GM23338 (cell line): ENCODE measurements at regions not wholly inside any gene's neighbourhood (a gene's known extent, or its start where the extent isn't known, plus 50 kb on each side); places are given as distances from the start of the nearest gene placed in this dataset.

Source experiments
- ATAC-seq: fragments of 200-7000 bp; cut with Tn5 transposase; 3 replicates; pipeline ENCODE4 v1.9.1; 2020
- DNase-seq: peaks from one replicate; pipeline ENCODE4 v3.0.0-alpha.2; 2015; ENCODE audit warnings: low spot score
- H2AFZ ChIP-seq: fragments of 200-600 bp; sonication (generic); 2 replicates; pipeline ENCODE4 v1.8.0; 2016; ENCODE audit warnings: antibody characterized with exemption, mild to moderate bottlenecking, moderate library complexity
- H3F3A ChIP-seq: fragments of 200-600 bp; sonication (generic); replicated peaks from 2 replicates; pipeline ENCODE4 v1.8.0; 2017; ENCODE audit warnings: antibody characterized with exemption, mixed run types, low read depth
- H3K27ac ChIP-seq: fragments of 200-600 bp; sonication (generic); 2 replicates; pipeline ENCODE4 v1.6.1; 2016; ENCODE audit warnings: low read depth
- H3K27me3 ChIP-seq: fragments of 200-600 bp; sonication (generic); 2 replicates; pipeline ENCODE4 v1.8.0; 2016; ENCODE audit warnings: mild to moderate bottlenecking, mixed run types, moderate library complexity; ENCODE audit not compliant: insufficient read depth
- H3K36me3 ChIP-seq: fragments of 200-600 bp; sonication (generic); 2 replicates; pipeline ENCODE4 v1.8.0; 2016; ENCODE audit warnings: mild to moderate bottlenecking; ENCODE audit not compliant: insufficient read depth
- H3K4me1 ChIP-seq: fragments of 200-600 bp; sonication (generic); 2 replicates; pipeline ENCODE4 v1.8.0; 2016; ENCODE audit warnings: mild to moderate bottlenecking, moderate library complexity; ENCODE audit not compliant: insufficient read depth
- H3K4me2 ChIP-seq: fragments of 200-600 bp; sonication (generic); 2 replicates; pipeline ENCODE4 v1.7.1; 2017; ENCODE audit warnings: mixed run types
- H3K4me3 ChIP-seq: fragments of 200-600 bp; sonication (generic); 2 replicates; pipeline ENCODE4 v1.6.1; 2016; ENCODE audit warnings: mixed run types
- H3K79me2 ChIP-seq: fragments of 200-600 bp; sonication (generic); replicated peaks from 2 replicates; pipeline ENCODE4 v1.8.0; 2017; ENCODE audit warnings: mild to moderate bottlenecking; ENCODE audit not compliant: insufficient read depth
- H3K9me2 ChIP-seq: fragments of 200-600 bp; sonication (generic); 2 replicates; pipeline ENCODE4 v1.8.0; 2017; ENCODE audit not compliant: insufficient read depth
- H4K20me1 ChIP-seq: fragments of 200-600 bp; sonication (generic); replicated peaks from 2 replicates; pipeline ENCODE4 v1.8.0; 2017; ENCODE audit warnings: mild to moderate bottlenecking; ENCODE audit not compliant: insufficient read depth
- H3K27ac Mint-ChIP-seq: 2 replicates; pipeline ENCODE4 v1.8.0; 2020; ENCODE audit warnings: inconsistent platforms, mild to moderate bottlenecking, moderate library complexity, mixed read lengths
- H3K27me3 Mint-ChIP-seq: 3 replicates; pipeline ENCODE4 v1.8.0; 2022; ENCODE audit warnings: low read depth, mild to moderate bottlenecking, moderate library complexity, mixed read lengths, inconsistent platforms; ENCODE audit not compliant: insufficient read depth, poor library complexity
- H3K36me3 Mint-ChIP-seq: 3 replicates; pipeline ENCODE4 v1.8.0; 2021; ENCODE audit warnings: low read depth, mild to moderate bottlenecking, inconsistent platforms, moderate library complexity, mixed read lengths
- H3K4me1 Mint-ChIP-seq: 3 replicates; pipeline ENCODE4 v1.8.0; 2020; ENCODE audit warnings: mild to moderate bottlenecking, inconsistent platforms, mixed read lengths
- H3K4me3 Mint-ChIP-seq: 3 replicates; pipeline ENCODE4 v1.8.0; 2021; ENCODE audit warnings: moderate library complexity, mild to moderate bottlenecking, inconsistent platforms, mixed read lengths
- H3K9me3 Mint-ChIP-seq: 3 replicates; pipeline ENCODE4 v1.8.0; 2020; ENCODE audit warnings: moderate library complexity, mild to moderate bottlenecking, inconsistent platforms, mixed read lengths
- CTCF ChIP-seq, 2 experiments: fragments of 200-600 bp in 1 of 2; sonication (generic) in 1 of 2; conservative IDR thresholded peaks; 2 replicates each; pipeline versions ENCODE4 v1.5.1 to v1.6.1; 2016 to 2017; ENCODE audit warnings: antibody characterized with exemption in 2 of 2, low read depth in 2 of 2, mild to moderate bottlenecking in 2 of 2, moderate library complexity in 1 of 2
- EZH2 ChIP-seq: fragments of 200-600 bp; sonication (generic); IDR thresholded peaks from one replicate; pipeline ENCODE4 v1.8.0; 2017; ENCODE audit warnings: antibody characterized with exemption, mild to moderate bottlenecking, low read depth; ENCODE audit not compliant: unreplicated experiment
- EZH2phosphoT487 ChIP-seq: fragments of 200-600 bp; sonication (generic); IDR thresholded peaks from one replicate; pipeline ENCODE4 v1.8.1; 2018; ENCODE audit warnings: antibody characterized with exemption; ENCODE audit not compliant: unreplicated experiment
- JUNB ChIP-seq: IDR thresholded peaks from one replicate; pipeline ENCODE4 v1.6.1; 2016; ENCODE audit warnings: antibody characterized with exemption; ENCODE audit not compliant: unreplicated experiment
- NANOG ChIP-seq: IDR thresholded peaks from 2 replicates; pipeline ENCODE4 v1.6.1; 2016; ENCODE audit warnings: antibody characterized with exemption, borderline replicate concordance
- POLR2AphosphoS5 ChIP-seq: IDR thresholded peaks from 2 replicates; pipeline ENCODE4 v1.6.1; 2016; ENCODE audit warnings: antibody characterized with exemption, low read depth
- STAT1 ChIP-seq: IDR thresholded peaks from one replicate; pipeline ENCODE4 v1.6.1; 2016; ENCODE audit warnings: antibody characterized with exemption; ENCODE audit not compliant: unreplicated experiment
- ZNF114 ChIP-seq: fragments of 250-450 bp; sonication (Bioruptor Pico); IDR thresholded peaks from 2 replicates; pipeline ENCODE4 v1.5.0; 2020; ENCODE audit warnings: mild to moderate bottlenecking, moderate library complexity
- ZNF331 ChIP-seq: fragments of 250-450 bp; sonication (Bioruptor Pico); IDR thresholded peaks from 2 replicates; pipeline ENCODE4 v1.5.0; 2020; ENCODE audit warnings: low read depth, mild to moderate bottlenecking, moderate library complexity
- TF ChIP-seq, protein P1 (sequence below): IDR thresholded peaks from one replicate; pipeline ENCODE4 v1.6.1; 2018; ENCODE audit warnings: antibody characterized with exemption; ENCODE audit not compliant: unreplicated experiment
- TF ChIP-seq, protein P2 (sequence below): IDR thresholded peaks from 2 replicates; pipeline ENCODE4 v1.6.1; 2016; ENCODE audit warnings: antibody characterized with exemption

DNA sequence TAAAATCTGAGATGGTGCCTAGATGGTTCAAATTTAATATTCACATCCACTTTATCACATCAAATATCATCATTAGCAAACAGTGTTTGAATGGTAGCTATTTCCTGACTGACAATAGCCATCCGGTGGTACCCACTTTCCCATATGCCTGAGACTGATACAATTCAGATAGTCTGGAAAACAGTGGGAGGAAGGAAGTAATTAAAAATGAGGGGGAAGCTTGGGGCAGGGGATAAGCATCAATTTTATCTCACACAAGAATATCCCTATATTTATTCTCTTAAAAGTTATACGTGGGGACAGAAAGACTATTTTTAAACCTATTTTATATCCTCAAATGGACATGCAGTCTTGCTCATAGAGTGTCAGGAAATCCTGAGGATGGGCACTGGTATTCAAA, 122.5 kb upstream of the GAP43 start (continued):
- TF ChIP-seq CTCF (conservative IDR thresholded peaks at IDR 0.05; ENCODE audit: low read depth in 2 of 2) (no peak), EZH2 (no peak)
- TF ChIP-seq, protein P1, sequence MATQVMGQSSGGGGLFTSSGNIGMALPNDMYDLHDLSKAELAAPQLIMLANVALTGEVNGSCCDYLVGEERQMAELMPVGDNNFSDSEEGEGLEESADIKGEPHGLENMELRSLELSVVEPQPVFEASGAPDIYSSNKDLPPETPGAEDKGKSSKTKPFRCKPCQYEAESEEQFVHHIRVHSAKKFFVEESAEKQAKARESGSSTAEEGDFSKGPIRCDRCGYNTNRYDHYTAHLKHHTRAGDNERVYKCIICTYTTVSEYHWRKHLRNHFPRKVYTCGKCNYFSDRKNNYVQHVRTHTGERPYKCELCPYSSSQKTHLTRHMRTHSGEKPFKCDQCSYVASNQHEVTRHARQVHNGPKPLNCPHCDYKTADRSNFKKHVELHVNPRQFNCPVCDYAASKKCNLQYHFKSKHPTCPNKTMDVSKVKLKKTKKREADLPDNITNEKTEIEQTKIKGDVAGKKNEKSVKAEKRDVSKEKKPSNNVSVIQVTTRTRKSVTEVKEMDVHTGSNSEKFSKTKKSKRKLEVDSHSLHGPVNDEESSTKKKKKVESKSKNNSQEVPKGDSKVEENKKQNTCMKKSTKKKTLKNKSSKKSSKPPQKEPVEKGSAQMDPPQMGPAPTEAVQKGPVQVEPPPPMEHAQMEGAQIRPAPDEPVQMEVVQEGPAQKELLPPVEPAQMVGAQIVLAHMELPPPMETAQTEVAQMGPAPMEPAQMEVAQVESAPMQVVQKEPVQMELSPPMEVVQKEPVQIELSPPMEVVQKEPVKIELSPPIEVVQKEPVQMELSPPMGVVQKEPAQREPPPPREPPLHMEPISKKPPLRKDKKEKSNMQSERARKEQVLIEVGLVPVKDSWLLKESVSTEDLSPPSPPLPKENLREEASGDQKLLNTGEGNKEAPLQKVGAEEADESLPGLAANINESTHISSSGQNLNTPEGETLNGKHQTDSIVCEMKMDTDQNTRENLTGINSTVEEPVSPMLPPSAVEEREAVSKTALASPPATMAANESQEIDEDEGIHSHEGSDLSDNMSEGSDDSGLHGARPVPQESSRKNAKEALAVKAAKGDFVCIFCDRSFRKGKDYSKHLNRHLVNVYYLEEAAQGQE: no peak

DNA sequence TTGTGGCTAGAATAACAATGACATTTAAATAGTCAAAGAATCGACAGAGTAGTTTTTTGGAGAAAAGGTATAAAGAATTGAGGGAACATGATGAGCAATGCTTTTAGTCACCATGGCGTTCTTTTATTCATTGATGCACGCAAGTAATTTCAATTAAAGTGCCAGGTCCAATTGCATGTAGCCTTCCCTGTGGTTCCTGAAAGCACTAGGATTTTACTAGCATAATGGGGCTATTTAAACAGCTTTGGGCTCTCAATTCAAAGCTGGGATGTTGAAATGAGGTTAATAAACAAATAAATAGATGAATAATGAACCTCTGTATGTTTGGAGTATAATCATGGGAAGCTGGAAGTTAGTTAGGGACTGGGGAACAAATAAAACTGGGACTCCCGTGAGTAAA, 121.2 kb upstream of the GAP43 start:
- Histone ChIP-seq H3F3A (no peaks in the 10 kb centered on the region), H3K4me2 (no peak overlapping the region), H3K27me3 (no peaks in the 10 kb centered on the region), H3K4me1 (peaks cover 7% of the 10 kb centered on the region; the same call in 1 of the 2 replicates), H3K4me3 (no peak overlapping the region), H2AFZ (no peak overlapping the region), H3K27ac (no peak overlapping the region), H4K20me1 (no peaks in the 10 kb centered on the region), H3K9me2 (no peaks in the 10 kb centered on the region; the same call in 1 of the 2 replicates), H3K79me2 (no peaks in the 10 kb centered on the region), H3K36me3 (no peaks in the 10 kb centered on the region)
- no peak for ATAC-seq
- Mint-ChIP-seq H3K4me1 (no peaks in the 10 kb centered on the region; the same call in 2 of the 3 replicates), H3K4me3 (no peak overlapping the region), H3K36me3 (peaks cover 19% of the 10 kb centered on the region), H3K9me3 (peaks cover 21% of the 10 kb centered on the region), H3K27me3 (no peaks in the 10 kb centered on the region), H3K27ac (no peak overlapping the region)
- no peak for DNase-seq
- TF ChIP-seq, protein P1: no peak

DNA sequence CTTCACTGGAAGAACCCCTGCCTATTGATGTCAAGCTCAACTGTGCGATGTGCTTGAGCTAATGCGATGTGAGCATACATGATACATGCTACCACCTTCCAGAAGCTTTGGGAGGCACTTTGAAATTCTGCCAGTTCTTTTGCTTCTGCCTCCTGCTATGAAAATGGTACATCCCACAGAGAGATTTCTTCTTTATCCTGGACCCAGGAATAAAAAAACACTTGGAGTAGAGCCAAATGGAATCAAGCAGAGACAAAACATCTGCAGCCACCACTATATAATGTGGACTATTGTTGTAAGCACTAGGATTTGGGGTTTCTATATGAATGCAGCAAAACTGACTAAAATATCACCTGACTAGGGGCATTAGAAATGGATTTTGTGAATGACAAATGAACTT, 119.9 kb upstream of the GAP43 start:
- Histone ChIP-seq H3K4me1 (peaks cover 5% of the 10 kb centered on the region; the same call in 1 of the 2 replicates), H3K4me2 (no peak overlapping the region), H4K20me1 (no peaks in the 10 kb centered on the region), H2AFZ (no peak overlapping the region), H3K27me3 (no peaks in the 10 kb centered on the region), H3F3A (no peaks in the 10 kb centered on the region), H3K27ac (no peak overlapping the region), H3K4me3 (no peak overlapping the region), H3K9me2 (peaks cover 4% of the 10 kb centered on the region; the same call in 1 of the 2 replicates), H3K36me3 (no peaks in the 10 kb centered on the region), H3K79me2 (no peaks in the 10 kb centered on the region)
- Mint-ChIP-seq H3K9me3 (peaks cover 21% of the 10 kb centered on the region), H3K27ac (no peak overlapping the region), H3K36me3 (peaks cover 19% of the 10 kb centered on the region), H3K4me3 (no peak overlapping the region), H3K27me3 (no peaks in the 10 kb centered on the region), H3K4me1 (no peaks in the 10 kb centered on the region; the same call in 2 of the 3 replicates)
- ATAC-seq (no peak), DNase-seq (no peak)
- TF ChIP-seq ZNF331 (CRISPR knock-in tag): no peak
- TF ChIP-seq CTCF (conservative IDR thresholded peaks at IDR 0.05; ENCODE audit: low read depth in 2 of 2): no peak
- no peak for TF ChIP-seq STAT1
- no peak for TF ChIP-seq EZH2phosphoT487
- no peak for TF ChIP-seq ZNF114 (CRISPR knock-in tag)
- no peak for TF ChIP-seq POLR2AphosphoS5
- no peak for TF ChIP-seq NANOG
- TF ChIP-seq, protein P2, sequence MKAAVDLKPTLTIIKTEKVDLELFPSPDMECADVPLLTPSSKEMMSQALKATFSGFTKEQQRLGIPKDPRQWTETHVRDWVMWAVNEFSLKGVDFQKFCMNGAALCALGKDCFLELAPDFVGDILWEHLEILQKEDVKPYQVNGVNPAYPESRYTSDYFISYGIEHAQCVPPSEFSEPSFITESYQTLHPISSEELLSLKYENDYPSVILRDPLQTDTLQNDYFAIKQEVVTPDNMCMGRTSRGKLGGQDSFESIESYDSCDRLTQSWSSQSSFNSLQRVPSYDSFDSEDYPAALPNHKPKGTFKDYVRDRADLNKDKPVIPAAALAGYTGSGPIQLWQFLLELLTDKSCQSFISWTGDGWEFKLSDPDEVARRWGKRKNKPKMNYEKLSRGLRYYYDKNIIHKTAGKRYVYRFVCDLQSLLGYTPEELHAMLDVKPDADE: no peak
- no peak for TF ChIP-seq JUNB
